PFSK-1 (cell line): ENCODE measurements at regions not wholly inside any gene's neighbourhood (a gene's known extent, or its start where the extent isn't known, plus 50 kb on each side); places are given as distances from the start of the nearest gene placed in this dataset.

Experiments used
- FOXP2 ChIP-seq: optimal IDR thresholded peaks from 2 replicates; pipeline ENCODE3; 2011; ENCODE audit warnings: borderline replicate concordance, control low read depth, inconsistent platforms; ENCODE audit not compliant: insufficient read depth; ENCODE audit errors: extremely low read length, extremely low read depth
- POLR2AphosphoS5 ChIP-seq: IDR thresholded peaks from 2 replicates; pipeline ENCODE4 v1.6.1; 2012; ENCODE audit warnings: low read depth, mild to moderate bottlenecking, control low read depth, low read length, moderate library complexity
- SIN3A ChIP-seq: IDR thresholded peaks from 2 replicates; pipeline ENCODE4 v1.6.1; 2012; ENCODE audit warnings: mild to moderate bottlenecking, low read length, moderate library complexity, borderline replicate concordance; ENCODE audit not compliant: insufficient read depth
- TAF1 ChIP-seq: IDR thresholded peaks from 2 replicates; pipeline ENCODE4 v1.6.1; 2012; ENCODE audit warnings: low read length, control low read depth, borderline replicate concordance; ENCODE audit not compliant: insufficient read depth
- TF ChIP-seq, protein P1 (sequence below), 2 experiments: IDR thresholded peaks; 2 replicates each; pipeline versions ENCODE4 v1.6.1 to v1.8.0; 2011 to 2012; ENCODE audit warnings: low read depth in 2 of 2, low read length in 2 of 2, control low read depth in 1 of 2, inconsistent platforms in 1 of 2, mild to moderate bottlenecking in 1 of 2, moderate library complexity in 1 of 2; ENCODE audit not compliant: insufficient read depth in 1 of 2

DNA sequence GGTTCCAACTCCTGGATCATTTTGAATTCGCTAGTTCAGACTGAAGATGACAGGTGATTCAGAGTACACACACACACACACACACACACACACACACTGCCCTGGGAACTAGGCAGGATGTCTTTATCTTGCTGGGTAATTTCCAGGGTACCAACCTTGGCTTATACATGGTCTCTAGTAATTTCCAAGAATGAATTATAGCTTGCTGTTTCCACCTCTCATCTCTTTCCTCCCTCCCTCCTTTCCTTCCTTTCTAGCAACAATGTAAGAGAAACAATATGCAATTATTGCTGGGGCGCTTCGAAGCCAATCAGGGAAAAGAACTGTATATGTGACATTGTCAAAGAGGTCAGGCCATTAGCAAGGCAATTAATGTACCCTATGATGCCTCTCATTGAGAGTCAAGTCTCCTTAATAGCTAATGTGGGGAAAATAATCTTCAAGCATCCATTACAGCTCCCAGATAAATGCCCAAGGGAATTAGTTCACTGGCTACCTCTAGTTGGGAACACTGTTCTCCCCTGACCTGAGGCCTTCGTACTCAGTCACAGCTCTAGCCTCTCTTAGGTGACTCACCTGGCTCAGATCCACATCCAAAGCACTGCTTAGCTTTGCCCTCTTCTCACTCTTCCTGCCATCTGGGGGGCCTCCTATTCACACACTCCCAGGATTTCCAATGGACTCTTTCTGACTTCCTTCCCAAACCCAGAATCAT lies 311.5 kb downstream of the PPP1R2C start:
- TF ChIP-seq TAF1 (no peak), FOXP2 (no peak), POLR2AphosphoS5 (no peak), SIN3A (no peak)
- TF ChIP-seq, protein P1, sequence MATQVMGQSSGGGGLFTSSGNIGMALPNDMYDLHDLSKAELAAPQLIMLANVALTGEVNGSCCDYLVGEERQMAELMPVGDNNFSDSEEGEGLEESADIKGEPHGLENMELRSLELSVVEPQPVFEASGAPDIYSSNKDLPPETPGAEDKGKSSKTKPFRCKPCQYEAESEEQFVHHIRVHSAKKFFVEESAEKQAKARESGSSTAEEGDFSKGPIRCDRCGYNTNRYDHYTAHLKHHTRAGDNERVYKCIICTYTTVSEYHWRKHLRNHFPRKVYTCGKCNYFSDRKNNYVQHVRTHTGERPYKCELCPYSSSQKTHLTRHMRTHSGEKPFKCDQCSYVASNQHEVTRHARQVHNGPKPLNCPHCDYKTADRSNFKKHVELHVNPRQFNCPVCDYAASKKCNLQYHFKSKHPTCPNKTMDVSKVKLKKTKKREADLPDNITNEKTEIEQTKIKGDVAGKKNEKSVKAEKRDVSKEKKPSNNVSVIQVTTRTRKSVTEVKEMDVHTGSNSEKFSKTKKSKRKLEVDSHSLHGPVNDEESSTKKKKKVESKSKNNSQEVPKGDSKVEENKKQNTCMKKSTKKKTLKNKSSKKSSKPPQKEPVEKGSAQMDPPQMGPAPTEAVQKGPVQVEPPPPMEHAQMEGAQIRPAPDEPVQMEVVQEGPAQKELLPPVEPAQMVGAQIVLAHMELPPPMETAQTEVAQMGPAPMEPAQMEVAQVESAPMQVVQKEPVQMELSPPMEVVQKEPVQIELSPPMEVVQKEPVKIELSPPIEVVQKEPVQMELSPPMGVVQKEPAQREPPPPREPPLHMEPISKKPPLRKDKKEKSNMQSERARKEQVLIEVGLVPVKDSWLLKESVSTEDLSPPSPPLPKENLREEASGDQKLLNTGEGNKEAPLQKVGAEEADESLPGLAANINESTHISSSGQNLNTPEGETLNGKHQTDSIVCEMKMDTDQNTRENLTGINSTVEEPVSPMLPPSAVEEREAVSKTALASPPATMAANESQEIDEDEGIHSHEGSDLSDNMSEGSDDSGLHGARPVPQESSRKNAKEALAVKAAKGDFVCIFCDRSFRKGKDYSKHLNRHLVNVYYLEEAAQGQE (IDR thresholded peaks at IDR 0.05; ENCODE audit: insufficient read depth in 1 of 2, low read depth in 2 of 2, low read length in 2 of 2), result no peak

DNA sequence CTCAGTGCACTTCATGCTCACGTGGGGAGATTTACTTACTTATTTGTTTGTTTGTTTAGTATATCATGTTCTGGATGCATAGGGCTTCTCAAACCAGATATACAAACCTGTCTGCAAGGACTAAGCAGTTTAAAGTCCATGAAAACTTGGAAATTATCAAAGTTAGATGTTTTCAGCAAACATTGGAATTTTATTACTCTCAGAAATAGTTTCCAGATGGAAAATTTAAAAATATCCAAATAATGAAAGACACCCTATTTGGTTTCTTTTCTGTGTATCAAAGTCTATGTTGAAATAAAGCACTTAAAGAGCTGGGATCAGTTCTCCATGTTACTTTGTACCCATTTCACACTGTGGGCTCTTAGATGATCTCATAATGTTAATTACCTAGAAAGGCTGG lies 312.1 kb downstream of the PPP1R2C start:
- no peak for TF ChIP-seq TAF1
- no peak for TF ChIP-seq SIN3A
- TF ChIP-seq FOXP2, result no peak
- TF ChIP-seq, protein P1 (IDR thresholded peaks at IDR 0.05; ENCODE audit: insufficient read depth in 1 of 2, low read depth in 2 of 2, low read length in 2 of 2), result no peak
- TF ChIP-seq POLR2AphosphoS5, result no peak

DNA sequence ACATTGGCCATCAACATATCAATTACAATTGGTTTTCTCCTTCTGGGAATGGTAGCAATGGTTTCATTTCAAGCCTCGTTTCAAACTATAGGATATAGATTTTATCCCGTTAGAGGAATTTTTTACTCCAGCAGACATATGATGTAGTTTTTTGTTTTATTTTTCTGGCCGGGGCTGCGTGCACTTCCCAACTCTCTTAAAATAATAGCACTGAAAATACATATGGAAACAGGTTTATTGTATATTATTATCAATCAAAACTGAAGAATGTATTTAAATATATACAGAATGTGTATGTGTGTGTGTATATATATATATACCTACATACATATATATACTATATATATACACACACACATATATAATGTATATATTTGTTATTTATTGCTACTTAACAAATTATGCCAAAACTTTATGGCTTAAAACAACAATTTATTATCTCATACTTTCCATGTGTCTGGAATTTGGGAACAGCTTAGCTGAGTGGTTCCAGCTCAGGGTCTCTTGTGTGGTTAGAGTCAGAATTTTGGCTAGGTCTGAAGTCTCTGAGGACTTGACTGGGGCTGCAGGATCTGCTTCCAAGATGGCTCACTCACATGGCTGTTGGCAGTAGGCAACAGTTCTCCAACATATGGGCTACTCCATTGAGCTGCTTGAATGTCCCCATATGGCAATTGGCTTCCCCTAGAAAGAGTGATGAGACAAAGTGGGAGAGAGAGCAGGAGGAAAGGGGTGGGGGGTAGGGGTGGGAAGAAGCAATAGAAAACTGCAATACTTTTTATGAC lies 314.1 kb downstream of the PPP1R2C start:
- TF ChIP-seq POLR2AphosphoS5, result no peak
- no peak for TF ChIP-seq SIN3A
- TF ChIP-seq FOXP2, result no peak
- TF ChIP-seq, protein P1 (IDR thresholded peaks at IDR 0.05; ENCODE audit: insufficient read depth in 1 of 2, low read depth in 2 of 2, low read length in 2 of 2), result no peak
- TF ChIP-seq TAF1, result no peak

DNA sequence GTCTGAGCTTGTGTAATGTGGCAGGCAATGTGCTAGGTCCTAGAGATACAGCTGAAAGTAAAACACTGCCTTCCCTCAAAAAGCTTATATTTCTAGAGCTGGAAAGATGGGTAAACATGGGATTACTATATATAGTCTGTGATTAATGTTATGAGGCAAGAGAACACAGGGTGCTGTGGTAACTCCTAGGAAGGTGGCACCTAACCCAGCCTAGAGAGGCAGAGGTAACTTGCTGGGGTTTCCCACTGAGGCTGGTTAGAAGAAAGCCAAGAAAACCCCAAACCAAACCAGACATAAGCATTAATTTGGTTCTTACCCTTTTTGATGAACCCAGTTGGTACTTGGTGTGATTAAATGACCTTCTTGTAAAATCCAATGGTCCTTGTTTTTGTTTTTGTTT lies 315.0 kb downstream of the PPP1R2C start:
- TF ChIP-seq SIN3A (no peak), TAF1 (no peak), POLR2AphosphoS5 (no peak), FOXP2 (no peak)
- TF ChIP-seq, protein P1 (IDR thresholded peaks at IDR 0.05; ENCODE audit: insufficient read depth in 1 of 2, low read depth in 2 of 2, low read length in 2 of 2), result no peak
